HepG2 (cell line): ENCODE measurements at regions not wholly inside any gene's neighbourhood (a gene's known extent, or its start where the extent isn't known, plus 50 kb on each side); places are given as distances from the start of the nearest gene placed in this dataset.

Experiments used
- MEF2D ChIP-seq: sonication (generic); formaldehyde crosslinking; IDR thresholded peaks from 2 replicates; pipeline ENCODE4 v1.5.1; 2020; ENCODE audit warnings: mild to moderate bottlenecking, missing genetic modification reagents
- SATB2 ChIP-seq: sonication (generic); formaldehyde crosslinking; IDR thresholded peaks from 2 replicates; pipeline ENCODE4 v1.5.0; 2020; ENCODE audit warnings: missing genetic modification reagents
- TF ChIP-seq, protein P1 (sequence below): sonication (generic); formaldehyde crosslinking; IDR thresholded peaks from 2 replicates; pipeline ENCODE4 v1.5.0; 2020; ENCODE audit warnings: mild to moderate bottlenecking, missing genetic modification reagents, moderate library complexity

GRCh38 chr2:191506515-191506914, 171.4 kb upstream of the NABP1 start:
- no peak for TF ChIP-seq MEF2D (CRISPR knock-in tag)
- TF ChIP-seq, protein P1, sequence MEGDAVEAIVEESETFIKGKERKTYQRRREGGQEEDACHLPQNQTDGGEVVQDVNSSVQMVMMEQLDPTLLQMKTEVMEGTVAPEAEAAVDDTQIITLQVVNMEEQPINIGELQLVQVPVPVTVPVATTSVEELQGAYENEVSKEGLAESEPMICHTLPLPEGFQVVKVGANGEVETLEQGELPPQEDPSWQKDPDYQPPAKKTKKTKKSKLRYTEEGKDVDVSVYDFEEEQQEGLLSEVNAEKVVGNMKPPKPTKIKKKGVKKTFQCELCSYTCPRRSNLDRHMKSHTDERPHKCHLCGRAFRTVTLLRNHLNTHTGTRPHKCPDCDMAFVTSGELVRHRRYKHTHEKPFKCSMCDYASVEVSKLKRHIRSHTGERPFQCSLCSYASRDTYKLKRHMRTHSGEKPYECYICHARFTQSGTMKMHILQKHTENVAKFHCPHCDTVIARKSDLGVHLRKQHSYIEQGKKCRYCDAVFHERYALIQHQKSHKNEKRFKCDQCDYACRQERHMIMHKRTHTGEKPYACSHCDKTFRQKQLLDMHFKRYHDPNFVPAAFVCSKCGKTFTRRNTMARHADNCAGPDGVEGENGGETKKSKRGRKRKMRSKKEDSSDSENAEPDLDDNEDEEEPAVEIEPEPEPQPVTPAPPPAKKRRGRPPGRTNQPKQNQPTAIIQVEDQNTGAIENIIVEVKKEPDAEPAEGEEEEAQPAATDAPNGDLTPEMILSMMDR (CRISPR knock-in tag) = no peak
- no peak for TF ChIP-seq SATB2 (CRISPR knock-in tag)
